ENCODE measurements at regions not wholly inside any gene's neighbourhood (a gene's known extent, or its start where the extent isn't known, plus 50 kb on each side); places are given as distances from the start of the nearest gene placed in this dataset.
A peak's percentile ranks its signal among the peaks of the same experiment; 100 is the strongest.

DNA sequence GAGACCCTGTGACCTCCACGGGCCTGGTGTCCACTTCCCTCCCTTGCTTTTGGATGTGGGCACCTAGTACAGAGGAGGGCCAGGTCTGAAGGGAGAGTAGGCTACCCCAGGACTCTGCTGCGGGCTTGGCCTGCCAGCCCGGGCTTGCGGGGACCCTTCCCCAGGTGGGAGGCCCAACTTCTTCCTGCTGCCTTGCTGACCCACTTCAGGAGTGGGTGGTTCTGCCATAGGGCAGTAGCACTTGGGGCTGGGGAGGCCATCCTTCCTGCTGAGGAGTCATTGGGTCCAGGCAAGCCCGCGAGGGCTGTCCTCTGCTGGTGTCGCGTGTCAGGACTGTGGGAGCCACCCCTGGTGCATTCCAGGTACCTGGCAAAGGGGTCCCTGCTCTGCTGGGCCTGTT lies 1250.0 kb downstream of the BRD1 start:
- H3K27ac ChIP-seq = no peak overlapping the region
- no peak for TF ChIP-seq ZFX (IDR thresholded peaks at IDR 0.05; ENCODE audit: borderline replicate concordance)
- TF ChIP-seq, protein P1, sequence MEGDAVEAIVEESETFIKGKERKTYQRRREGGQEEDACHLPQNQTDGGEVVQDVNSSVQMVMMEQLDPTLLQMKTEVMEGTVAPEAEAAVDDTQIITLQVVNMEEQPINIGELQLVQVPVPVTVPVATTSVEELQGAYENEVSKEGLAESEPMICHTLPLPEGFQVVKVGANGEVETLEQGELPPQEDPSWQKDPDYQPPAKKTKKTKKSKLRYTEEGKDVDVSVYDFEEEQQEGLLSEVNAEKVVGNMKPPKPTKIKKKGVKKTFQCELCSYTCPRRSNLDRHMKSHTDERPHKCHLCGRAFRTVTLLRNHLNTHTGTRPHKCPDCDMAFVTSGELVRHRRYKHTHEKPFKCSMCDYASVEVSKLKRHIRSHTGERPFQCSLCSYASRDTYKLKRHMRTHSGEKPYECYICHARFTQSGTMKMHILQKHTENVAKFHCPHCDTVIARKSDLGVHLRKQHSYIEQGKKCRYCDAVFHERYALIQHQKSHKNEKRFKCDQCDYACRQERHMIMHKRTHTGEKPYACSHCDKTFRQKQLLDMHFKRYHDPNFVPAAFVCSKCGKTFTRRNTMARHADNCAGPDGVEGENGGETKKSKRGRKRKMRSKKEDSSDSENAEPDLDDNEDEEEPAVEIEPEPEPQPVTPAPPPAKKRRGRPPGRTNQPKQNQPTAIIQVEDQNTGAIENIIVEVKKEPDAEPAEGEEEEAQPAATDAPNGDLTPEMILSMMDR (IDR thresholded peaks at IDR 0.05) = no peak

DNA sequence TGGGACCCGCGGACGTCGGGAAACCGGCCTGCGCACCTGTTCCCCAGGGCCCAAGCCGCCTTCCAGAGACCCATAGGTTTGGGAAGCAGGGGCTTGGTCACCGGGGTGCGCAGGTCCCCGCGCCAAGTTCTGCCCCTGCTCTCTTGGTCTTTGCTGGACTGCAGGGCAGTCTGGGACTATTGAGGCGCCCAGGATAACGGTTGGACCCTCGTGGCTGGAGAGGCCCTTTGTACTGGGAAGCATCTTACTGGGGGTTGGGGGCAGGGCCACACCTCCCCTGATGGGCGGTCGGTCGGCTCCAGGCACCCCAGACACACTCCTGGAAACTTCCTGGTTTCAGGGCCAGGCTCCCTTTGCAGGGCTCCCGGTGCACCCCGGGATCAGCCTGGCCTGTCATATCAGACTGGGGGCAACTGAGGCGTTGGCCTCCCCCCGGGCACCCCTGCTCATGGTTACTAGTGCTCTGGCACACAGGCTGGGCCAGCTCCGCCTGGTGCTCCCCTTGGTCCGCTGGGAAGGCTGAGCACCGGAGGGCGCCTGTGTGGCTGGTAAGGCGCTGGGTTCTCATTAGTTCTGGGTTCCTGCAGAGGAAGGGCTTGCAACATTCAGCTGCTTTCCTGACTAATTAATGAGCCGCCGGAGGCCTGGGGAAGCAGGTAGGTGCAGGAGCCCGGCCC lies 1250.5 kb downstream of the BRD1 start:
- no peak for TF ChIP-seq ZFX (IDR thresholded peaks at IDR 0.05; ENCODE audit: borderline replicate concordance)
- TF ChIP-seq, protein P1 (IDR thresholded peaks at IDR 0.05) = peak; percentile 35
- H3K27ac ChIP-seq = no peak overlapping the region

DNA sequence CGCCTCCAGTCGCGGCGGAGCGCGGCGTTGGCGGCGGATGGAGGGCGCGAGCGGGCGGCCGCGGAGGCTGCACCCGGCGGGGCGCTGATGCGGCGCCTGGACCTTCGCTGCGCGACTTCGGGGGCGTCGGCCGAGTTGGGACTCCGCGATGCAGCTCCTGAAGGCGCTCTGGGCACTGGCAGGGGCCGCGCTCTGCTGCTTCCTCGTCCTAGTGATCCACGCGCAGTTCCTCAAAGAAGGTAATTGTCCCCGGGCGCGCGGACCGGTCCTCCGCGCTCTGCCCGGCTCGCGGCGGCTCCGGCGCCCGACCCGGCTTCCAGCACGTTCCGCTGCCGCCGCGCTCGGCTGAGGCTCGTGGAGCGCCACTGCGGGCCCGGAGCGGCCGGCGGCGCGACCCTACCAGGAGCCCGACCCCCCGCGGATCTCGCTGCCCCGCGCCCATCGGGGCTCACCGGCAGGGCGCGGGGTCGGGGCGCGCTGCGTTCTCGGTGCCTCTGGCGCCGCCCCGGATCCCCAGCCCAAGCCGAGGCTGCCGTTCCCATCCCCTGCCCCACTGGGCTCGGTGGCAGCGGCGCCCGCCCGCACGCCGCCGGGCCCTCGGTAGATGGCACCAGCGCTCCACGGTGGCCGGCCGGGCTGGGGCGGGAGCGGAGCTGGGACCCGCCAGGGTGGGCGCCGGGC lies 1251.2 kb downstream of the BRD1 start:
- no peak for TF ChIP-seq ZFX (IDR thresholded peaks at IDR 0.05; ENCODE audit: borderline replicate concordance)
- TF ChIP-seq, protein P1 (IDR thresholded peaks at IDR 0.05) = peak; percentile 76
- H3K27ac ChIP-seq = no peak overlapping the region

DNA sequence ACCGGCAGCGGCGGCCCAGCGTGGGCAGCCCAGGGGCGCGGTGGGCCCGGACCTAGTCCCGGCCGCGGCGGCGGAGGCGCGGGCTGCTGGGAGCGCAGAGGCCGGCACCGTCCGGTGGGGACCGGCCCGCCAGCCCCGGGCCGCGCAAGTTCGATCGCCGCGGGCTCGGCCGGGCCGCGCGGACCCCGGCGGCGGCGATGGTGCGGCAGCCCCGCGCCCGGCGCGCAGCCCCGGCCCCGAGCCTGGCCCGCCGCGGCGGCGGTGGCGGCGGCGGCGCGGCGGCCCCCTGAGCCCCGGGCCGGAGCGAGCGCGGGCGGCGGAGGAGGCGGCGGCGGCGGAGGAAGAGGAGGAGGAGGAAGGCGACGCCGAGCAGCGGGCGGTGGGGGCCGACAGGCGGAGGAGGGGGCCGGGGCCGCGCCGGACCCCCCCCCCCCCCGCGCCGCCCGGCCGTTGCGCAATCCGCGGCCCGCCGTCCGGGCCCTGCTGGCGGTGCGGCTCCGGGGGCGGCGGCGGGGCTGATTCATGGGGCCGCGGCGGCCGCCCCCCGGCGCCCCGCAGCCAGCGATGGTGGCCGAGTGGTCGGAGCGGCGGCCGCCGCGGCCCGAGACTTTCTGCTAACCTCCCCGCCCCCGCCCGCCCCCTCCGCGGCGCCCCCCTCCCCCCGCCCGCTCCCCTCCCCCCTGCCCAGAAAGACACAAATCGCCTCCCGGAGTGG lies 1251.9 kb downstream of the BRD1 start:
- TF ChIP-seq, protein P1 (IDR thresholded peaks at IDR 0.05) = no peak
- no peak for TF ChIP-seq ZFX (IDR thresholded peaks at IDR 0.05; ENCODE audit: borderline replicate concordance)
- H3K27ac ChIP-seq = no peak overlapping the region

DNA sequence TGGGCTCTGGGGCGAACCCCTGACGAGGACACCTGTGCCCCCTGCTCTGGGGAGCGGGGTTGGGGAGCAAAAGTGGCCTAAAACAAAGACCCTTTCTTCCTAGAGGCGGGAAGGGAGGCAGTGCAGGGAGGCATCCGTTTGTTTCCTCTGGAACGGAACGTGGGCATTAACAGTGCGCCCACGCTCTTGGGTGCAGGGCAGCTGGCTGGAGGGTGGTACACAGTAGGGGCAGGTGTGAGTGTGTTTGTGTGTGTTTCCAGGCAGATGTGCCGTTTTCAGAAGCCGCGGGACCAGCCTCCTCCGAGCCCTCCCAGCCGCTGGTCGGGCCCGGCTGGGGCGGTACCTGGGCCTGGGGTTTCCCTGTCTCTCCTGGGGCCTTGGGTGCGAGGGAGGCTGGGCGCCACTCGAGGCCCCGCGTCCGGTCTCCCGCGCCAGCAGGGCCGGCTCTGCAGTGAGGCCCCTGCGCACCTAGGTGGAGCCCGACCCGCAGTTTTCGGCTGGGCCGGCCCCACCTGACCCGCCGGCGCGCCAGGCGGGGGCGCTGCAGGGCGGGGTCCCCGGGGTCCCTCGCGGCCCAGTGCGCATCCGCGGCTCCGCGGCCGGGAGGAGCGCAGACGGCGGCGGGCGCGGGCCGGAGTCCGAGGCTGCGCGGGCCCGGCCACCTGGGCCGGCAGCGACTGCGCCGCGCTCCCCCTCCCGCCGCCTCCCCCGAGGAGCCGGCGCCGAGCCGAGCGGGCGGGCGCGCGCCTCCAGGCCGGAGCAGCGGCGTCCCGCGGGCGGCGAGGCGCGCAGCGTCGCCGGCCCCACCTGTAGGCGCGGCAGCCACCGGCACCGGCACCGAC lies 1252.7 kb downstream of the BRD1 start:
- H3K27ac ChIP-seq = no peak overlapping the region
- TF ChIP-seq, protein P1 (IDR thresholded peaks at IDR 0.05) = peak; percentile 81
- TF ChIP-seq ZFX (IDR thresholded peaks at IDR 0.05; ENCODE audit: borderline replicate concordance) = no peak

DNA sequence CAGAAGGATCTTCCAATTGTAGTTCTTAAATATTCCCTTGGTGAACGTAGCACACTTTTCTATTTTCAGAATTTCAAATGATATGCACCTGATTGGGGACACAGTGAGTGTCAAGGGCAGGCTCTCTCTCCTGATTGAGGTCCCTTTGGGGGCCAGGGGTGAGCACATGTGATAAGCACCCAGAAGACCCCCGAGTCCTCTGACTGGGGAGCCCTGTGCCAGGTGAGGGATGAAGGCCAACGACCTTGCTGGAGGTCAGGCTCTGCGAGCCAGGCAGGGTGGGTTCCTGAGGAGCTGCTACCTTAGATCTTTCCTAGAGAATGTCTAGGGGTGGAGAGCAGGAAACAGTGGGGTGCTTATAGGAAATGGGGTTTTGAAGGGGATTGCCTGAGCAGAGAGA lies 1253.9 kb downstream of the BRD1 start:
- H3K27ac ChIP-seq = no peak overlapping the region
- TF ChIP-seq ZFX (IDR thresholded peaks at IDR 0.05; ENCODE audit: borderline replicate concordance) = no peak
- TF ChIP-seq, protein P1 (IDR thresholded peaks at IDR 0.05) = no peak
